ENCODE measurements at regions not wholly inside any gene's neighbourhood (a gene's known extent, or its start where the extent isn't known, plus 50 kb on each side); places are given as distances from the start of the nearest gene placed in this dataset.

GRCh38 chr2:182605166-182605565, 110.9 kb upstream of the DNAJC10 start:
- no peak for TF ChIP-seq CTCF (tag by site-specific recombination; IDR thresholded peaks at IDR 0.05)
- no peak for TF ChIP-seq ZNF23 (tag by site-specific recombination; IDR thresholded peaks at IDR 0.05; ENCODE audit: borderline replicate concordance)
- no peak for TF ChIP-seq ZNF394 (tag by site-specific recombination; IDR thresholded peaks at IDR 0.05; ENCODE audit: borderline replicate concordance)
- TF ChIP-seq SP2 (tag by site-specific recombination; IDR thresholded peaks at IDR 0.05), result no peak
- TF ChIP-seq ZNF792 (tag by site-specific recombination; IDR thresholded peaks at IDR 0.05), result no peak
- TF ChIP-seq ZSCAN18 (tag by site-specific recombination; IDR thresholded peaks at IDR 0.05), result no peak
- TF ChIP-seq ZNF114 (tag by site-specific recombination; IDR thresholded peaks at IDR 0.05), result no peak

All from HEK293 (cell line).